NK-92 treated with Interleukin-12 subunit alpha and Interleukin-12 subunit beta, amount 100 ng/mL, for 24 hours (cell line): ENCODE measurements at regions not wholly inside any gene's neighbourhood (a gene's known extent, or its start where the extent isn't known, plus 50 kb on each side); places are given as distances from the start of the nearest gene placed in this dataset.

Experiments used
- DNase-seq: peaks from one replicate; lab custom pipeline; 2025; lab: John Stamatoyannopoulos, UW

GRCh38 chr2:18503376-18504228, 56.9 kb downstream of the RDH14 start:
- DNase-seq = no peak

DNA sequence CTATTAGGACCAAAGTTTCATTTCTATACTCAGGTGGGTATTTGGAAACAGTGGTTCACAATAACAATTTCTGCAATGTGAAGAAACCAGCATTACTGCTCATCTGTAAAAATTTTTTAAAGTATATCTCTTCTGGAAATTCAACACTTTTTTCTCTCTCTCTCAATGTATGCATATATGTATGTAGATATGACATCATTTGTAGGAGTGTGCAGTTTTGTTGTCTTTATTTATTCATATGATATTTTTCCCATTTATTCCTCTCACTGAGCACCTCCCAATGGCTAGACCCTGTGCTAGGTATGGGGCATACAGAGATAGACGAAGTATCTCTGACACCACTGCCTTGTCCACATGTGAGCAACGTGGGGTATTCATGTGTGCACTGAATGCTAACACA, 58.3 kb downstream of the RDH14 start:
- DNase-seq = no peak

DNA sequence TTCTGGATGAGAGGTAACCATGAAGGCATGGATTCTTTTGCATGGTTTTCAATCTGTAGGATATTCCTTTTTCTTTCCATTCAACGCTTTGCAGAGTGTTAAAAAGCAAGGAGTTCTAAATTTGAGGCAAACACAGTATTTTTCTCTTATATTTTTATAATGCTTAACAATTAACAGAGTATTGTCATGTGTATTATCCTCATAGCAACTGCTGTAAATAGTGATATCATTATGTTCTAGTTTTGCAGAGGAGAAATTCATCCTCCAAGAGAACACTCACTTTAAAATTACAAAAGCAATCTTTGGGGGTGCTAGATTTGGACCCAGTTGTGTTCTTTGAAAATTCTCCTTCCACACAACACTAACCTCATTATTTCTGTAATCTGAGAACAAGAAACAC, 58.7 kb downstream of the RDH14 start:
- DNase-seq = no peak

- no peak for DNase-seq
Observed at GRCh38 chr2:18501156-18501555, 59.3 kb downstream of the RDH14 start.

- no peak for DNase-seq
Observed at GRCh38 chr2:18500333-18500732, 60.1 kb downstream of the RDH14 start.

DNA sequence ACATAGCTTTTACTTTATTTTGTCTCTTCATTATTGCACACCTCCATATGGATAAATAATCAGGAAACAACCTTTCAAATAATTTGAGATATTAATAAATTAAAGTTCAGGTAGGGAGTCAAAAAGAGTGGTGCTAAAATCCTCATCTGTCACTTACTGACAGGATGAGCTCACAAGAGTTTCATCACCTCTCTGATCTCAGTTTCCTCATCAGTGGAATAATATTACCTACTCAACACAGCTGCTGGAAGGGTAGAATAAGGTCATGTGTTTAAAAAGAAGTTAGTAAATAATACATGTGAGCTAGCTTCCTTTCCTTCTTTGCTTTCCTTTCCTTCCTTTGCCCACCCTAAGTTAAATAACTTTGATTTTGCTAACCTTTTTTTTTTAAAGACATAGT, 61.9 kb downstream of the RDH14 start:
- DNase-seq = no peak

DNA sequence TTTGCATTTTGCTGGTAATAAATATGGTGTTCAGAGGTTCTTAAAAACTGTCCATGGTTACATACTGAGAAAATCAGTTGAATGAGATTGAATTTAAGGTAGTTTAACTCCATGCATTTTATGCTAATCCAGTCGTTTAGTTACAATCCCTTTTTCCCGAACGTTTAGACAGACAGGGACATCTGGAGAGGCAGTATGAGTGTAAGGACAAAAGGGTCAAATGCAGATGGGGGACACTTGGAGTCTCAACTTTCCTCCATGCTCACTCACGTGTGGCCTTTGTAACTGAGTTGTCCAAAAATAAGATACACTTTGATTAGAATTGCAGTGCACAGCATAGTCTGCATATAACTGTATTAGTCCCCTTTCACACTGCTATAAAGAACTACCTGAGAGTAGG, 63.9 kb downstream of the RDH14 start:
- no peak for DNase-seq

DNA sequence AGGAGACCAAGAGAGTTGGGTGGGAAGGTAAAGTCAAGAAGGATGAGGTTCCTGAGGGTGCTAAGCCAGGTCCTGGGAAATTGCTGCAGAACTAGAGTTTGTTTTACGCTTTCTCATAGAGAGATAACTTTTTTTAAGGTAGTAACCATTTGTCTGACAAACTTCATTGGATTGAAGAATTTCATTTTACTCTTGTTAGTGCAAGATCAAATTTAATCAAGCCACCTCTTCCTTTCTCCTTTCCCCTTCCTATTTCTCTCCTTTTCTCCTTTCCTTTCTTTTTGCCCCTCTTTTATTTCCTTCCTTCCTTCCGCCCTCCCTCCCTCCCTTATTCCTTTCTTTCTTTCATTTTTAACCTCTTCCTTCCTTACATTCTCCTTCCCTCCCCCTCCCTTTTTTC, 65.4 kb downstream of the RDH14 start:
- DNase-seq = no peak

- DNase-seq = no peak
Observed at GRCh38 chr2:18492721-18493120, 67.7 kb downstream of the RDH14 start.

DNA sequence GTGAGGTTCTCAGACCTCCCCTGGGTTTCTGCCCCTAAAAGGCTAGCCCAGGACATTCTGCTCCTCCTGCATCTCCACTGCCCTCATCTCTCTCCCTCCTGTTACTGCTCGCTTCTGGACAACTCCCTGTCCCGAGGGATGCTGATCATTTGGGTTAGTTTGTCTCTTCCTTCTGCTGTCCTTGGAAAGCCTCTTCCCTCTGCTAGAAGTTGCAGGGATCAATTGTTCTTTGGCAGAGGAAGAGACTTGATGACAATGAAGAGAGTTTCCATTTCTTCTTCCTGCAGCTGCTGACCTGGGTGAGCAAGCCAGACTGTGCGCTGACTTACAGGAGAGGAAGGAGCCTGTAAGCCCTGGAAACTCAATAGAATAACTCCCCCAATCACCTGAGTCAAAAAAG, 68.9 kb downstream of the RDH14 start:
- no peak for DNase-seq

DNA sequence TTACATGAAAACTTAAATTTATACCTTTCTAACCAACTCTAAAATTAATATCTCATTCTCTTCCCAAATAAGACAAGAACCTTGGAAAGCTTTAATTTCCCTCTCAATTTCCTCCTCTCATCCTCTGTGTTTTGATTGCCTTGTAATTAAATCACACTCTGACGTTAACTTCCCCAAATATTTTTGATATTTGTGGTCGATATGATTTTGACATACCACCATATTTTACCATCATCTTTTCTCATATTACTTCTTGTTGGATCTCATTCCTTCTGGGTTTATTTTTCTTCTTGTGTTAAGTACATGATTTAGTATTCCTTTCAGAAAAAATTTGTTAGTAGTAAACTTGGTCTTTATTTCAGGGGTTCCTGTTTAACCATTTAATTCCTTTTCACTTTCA, 69.6 kb downstream of the RDH14 start:
- no peak for DNase-seq

- no peak for DNase-seq
Observed at GRCh38 chr2:18487106-18487913, 73.1 kb downstream of the RDH14 start.

- DNase-seq = no peak
Observed at GRCh38 chr2:18484625-18485024, 75.8 kb downstream of the RDH14 start.

DNA sequence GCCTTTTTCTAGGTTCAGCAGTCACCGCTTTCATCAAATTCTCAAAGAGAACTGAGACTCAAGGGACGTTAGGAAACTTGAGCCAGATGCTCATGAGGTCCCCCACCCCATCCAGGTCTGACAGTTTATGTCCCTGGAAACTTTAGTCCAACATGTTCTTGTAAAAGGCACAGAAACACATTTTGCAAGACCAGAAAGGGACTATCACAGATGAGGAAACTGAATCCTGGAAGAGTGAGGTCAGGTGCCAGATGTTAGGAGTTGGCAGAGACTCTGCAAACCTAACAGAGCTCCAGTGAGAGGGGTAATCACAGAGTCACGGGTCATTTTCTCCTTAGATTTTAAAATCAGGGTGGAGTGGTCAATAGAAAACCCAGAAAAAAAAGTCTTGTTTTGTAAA, 76.6 kb downstream of the RDH14 start:
- DNase-seq = no peak

DNA sequence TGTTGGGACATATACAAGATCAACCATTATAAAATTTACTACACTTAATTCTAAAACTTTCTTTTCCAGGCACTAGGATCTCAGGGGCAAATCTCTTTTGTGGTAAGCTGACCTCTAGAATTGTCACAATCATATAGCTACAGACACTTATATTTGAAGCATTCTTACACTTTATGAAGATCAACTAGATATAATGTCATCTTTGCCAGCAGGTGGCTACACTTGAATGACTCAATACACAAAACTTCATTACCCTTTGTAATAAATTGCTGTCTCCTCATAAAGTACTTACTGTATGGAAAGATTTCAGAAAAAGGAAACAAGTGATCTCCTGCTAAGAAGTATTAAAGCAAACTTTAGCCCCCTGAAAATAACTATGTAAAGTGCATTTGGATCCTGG, 77.8 kb downstream of the RDH14 start:
- DNase-seq = no peak

DNA sequence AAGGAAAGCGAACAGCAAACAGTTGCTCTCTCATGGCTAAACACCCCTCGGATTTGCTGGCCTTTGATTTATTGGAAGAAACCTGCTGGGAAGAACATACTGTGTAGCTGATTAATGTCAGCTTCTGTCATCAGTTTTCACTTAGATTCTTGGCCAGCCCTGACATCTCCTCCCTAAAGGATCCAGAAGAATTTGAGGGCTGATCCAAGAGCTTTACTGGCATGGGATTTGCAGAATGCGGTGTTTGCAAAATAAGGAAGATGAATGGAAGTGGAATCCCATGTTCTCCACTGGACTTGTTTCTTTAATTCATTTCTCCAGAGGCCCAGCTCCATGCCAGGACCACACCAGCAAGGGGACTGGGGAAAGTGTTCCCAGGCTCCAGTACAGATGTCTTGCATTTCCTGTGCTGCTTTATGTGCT, 80.5 kb downstream of the RDH14 start:
- DNase-seq = no peak

DNA sequence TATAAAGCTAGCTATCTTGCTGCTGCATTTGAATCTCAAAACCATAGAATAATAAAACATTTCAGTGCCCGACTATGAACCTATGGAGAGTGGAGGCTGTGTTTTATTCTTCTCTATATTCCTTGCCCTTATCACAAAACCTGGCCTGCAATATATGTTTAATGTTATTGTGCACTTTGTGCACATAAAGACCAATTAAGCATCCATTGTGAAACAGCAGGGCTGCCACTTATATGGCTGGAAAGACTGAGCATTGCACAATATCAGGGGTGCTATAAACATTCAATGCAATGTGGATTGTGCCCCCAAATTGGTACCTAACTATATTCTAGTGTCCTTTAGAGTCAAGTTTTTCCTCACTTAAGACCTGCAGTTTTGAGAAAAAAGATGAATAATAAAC, 83.2 kb downstream of the RDH14 start:
- DNase-seq = no peak

- DNase-seq = no peak
Observed at GRCh38 chr2:18476484-18476883, 84.0 kb downstream of the RDH14 start.

DNA sequence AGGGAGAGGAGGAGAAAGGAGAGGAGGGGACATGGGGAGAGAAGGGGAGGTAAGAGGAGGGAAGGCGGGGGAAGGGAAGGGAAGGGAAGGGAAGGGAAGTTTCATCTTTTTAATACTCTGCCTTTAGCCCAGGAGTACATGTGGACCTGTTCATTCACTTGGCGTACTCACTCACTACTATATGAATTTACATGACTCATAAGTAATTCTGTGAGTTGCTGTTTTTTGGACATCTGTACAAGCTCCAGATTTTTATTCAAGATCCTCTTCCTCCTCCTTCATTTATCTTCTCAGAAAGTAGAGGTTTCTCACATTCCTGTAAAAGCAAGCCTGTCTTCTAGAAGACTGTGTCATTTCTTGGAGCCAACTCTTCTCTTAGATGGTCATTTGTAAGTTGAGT, 84.6 kb downstream of the RDH14 start:
- DNase-seq = no peak

DNA sequence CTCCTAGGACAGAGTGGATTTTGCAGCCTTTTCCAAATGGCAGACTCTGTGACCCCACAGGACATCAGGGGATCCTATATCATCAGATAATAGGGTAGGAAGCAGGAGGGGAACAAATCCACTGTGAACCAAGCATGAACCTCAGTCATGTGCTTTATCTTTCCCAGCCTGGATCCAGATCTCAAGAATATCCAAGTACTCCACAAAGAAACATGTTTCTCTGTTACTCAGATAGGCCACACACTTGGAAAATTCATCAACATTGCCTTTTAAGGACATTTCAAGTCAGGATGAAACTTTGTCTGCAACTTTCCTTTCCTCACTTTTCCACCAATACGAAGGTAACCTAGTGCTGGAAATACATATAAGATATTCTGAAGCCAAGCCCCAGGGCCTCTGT, 85.8 kb downstream of the RDH14 start:
- no peak for DNase-seq

GRCh38 chr2:18473241-18474181, 86.9 kb downstream of the RDH14 start:
- no peak for DNase-seq

- no peak for DNase-seq
Observed at GRCh38 chr2:18467749-18468360, 92.6 kb downstream of the RDH14 start.
